ENCODE measurements at regions not wholly inside any gene's neighbourhood (a gene's known extent, or its start where the extent isn't known, plus 50 kb on each side); places are given as distances from the start of the nearest gene placed in this dataset.
"Not testable (repeated sequence)": the region's sequence is repeated elsewhere in the genome, so short reads cannot be mapped to it uniquely, and the experiment has no call there.

GRCh38 chr3:22334996-22335395 is 584.0 kb upstream of the ZNF385D start:
- no peak for DNase-seq

- no peak for DNase-seq
These were observed 598.3 kb upstream of the ZNF385D start for GRCh38 chr3:22349215-22349851.

- no peak for DNase-seq
These were observed 600.8 kb upstream of the ZNF385D start for GRCh38 chr3:22351806-22352205.

- no peak for DNase-seq
These were observed 602.1 kb upstream of the ZNF385D start for GRCh38 chr3:22353126-22353525.

GRCh38 chr3:22358334-22358733 is 607.3 kb upstream of the ZNF385D start:
- no peak for DNase-seq

GRCh38 chr3:22360164-22360563 is 609.2 kb upstream of the ZNF385D start:
- no peak for DNase-seq

GRCh38 chr3:22360970-22361369 is 610.0 kb upstream of the ZNF385D start:
- no peak for DNase-seq

- no peak for DNase-seq
These were observed 610.5 kb upstream of the ZNF385D start for GRCh38 chr3:22361521-22361920.

- DNase-seq: no peak
These were observed 613.8 kb upstream of the ZNF385D start for GRCh38 chr3:22364851-22365250.

- DNase-seq: no peak
These were observed 615.8 kb upstream of the ZNF385D start for GRCh38 chr3:22366781-22367180.

GRCh38 chr3:22371036-22371435 is 620.0 kb upstream of the ZNF385D start:
- no peak for DNase-seq

- DNase-seq: no peak
These were observed 620.7 kb upstream of the ZNF385D start for GRCh38 chr3:22371607-22372291.

- peak; percentile 35 for DNase-seq
These were observed 621.5 kb upstream of the ZNF385D start for GRCh38 chr3:22372292-22373062.

- no peak for DNase-seq
These were observed 622.2 kb upstream of the ZNF385D start for GRCh38 chr3:22373182-22373581.

- no peak for DNase-seq
These were observed 622.8 kb upstream of the ZNF385D start for GRCh38 chr3:22373827-22374226.

GRCh38 chr3:22377421-22377820 is 626.4 kb upstream of the ZNF385D start:
- DNase-seq: no peak

GRCh38 chr3:22378869-22379268 is 627.9 kb upstream of the ZNF385D start:
- no peak for DNase-seq

GRCh38 chr3:22380253-22380652 is 629.2 kb upstream of the ZNF385D start:
- no peak for DNase-seq

GRCh38 chr3:22381564-22381963 is 630.6 kb upstream of the ZNF385D start:
- DNase-seq: not testable (repeated sequence)

GRCh38 chr3:22383285-22383684 is 632.3 kb upstream of the ZNF385D start:
- DNase-seq: no peak

GRCh38 chr3:22386107-22386506 is 635.1 kb upstream of the ZNF385D start:
- DNase-seq: no peak

- DNase-seq: no peak
These were observed 641.3 kb upstream of the ZNF385D start for GRCh38 chr3:22392286-22392685.

GRCh38 chr3:22392859-22393258 is 641.8 kb upstream of the ZNF385D start:
- DNase-seq: no peak

- no peak for DNase-seq
These were observed 648.6 kb upstream of the ZNF385D start for GRCh38 chr3:22399566-22399965.

All from NCI-H345 (cell line).